ENCODE measurements at regions not wholly inside any gene's neighbourhood (a gene's known extent, or its start where the extent isn't known, plus 50 kb on each side); places are given as distances from the start of the nearest gene placed in this dataset.

DNA sequence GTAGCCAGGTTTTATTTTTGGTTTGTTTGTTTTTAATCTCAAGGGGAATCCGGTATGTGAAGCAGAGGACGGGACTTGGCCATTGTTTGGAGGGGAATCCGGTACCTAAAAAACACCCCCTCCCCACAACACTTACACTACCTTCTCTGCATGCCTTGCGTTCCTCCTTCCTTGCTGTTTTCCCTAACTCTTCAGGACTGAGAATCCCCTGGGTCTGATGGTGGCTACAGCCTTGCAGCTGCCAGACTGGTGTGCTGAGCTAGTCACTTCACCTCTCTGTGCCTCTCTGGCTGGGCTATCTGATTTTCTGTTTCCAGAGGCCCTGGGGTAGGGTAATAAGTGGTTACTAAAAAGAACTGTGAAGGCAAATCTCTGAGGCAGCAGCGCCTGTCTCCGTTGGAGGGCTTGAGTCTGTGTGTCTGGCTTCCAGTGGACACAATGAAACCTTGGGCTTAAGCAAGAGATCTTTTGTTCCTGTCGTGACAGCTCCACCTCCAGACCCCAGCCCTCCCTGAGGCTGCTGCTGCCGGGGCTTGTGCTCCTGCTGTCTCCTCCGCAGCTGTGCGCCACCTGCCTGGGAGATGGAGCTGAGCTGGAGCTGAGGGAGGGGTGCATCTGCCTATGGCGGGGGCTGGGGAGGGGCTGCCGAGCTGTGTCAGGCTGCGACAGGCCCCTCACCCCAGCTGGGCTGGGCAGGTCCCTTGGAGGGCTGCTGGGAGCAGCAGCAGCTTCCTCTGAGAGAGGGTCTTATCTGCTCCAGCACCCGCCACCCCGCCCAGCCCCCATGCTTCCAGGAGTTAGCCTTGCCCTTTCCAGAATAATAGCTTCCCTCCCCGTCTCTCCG is 65.8 kb upstream of the CCDC167 start:
- TF ChIP-seq GATA3 (IDR thresholded peaks at IDR 0.05; ENCODE audit: low read depth, low read length) (no peak), GATA2 (IDR thresholded peaks at IDR 0.05; ENCODE audit: low read depth, low read length) (peak; percentile 16)

All from SH-SY5Y (cell line).